Left colon (tissue), 2 donors: ENCODE measurements at regions not wholly inside any gene's neighbourhood (a gene's known extent, or its start where the extent isn't known, plus 50 kb on each side); places are given as distances from the start of the nearest gene placed in this dataset.
A peak's percentile ranks its signal among the peaks of the same experiment; 100 is the strongest.
"Not testable (repeated sequence)": the region's sequence is repeated elsewhere in the genome, so short reads cannot be mapped to it uniquely, and the experiment has no call there.

Source experiments
- ATAC-seq: fragments of 200-7000 bp; cut with Tn5 transposase; one replicate; pipeline ENCODE4 v1.9.1; 2020; ENCODE audit warnings: mild to moderate bottlenecking, moderate library complexity
- DNase-seq, 2 donors: peaks; one replicate each; pipeline ENCODE4 v3.0.0-alpha.2; 2020
- intact Hi-C, 2 donors: fragments of 100-400 bp; cut with DNase I in 1 of 2; cut with micrococcal nuclease in 1 of 2; formaldehyde crosslinking; loops; one replicate each; pipeline versions ENCODE4 v1.11.2 to v1.14.0; 2022; cut with DNase I, micrococcal nuclease
- donor health status: DM: no; HTN: no; CAD: no.
- donor health status: DM: yes; HTN: yes; CAD: no.

DNA sequence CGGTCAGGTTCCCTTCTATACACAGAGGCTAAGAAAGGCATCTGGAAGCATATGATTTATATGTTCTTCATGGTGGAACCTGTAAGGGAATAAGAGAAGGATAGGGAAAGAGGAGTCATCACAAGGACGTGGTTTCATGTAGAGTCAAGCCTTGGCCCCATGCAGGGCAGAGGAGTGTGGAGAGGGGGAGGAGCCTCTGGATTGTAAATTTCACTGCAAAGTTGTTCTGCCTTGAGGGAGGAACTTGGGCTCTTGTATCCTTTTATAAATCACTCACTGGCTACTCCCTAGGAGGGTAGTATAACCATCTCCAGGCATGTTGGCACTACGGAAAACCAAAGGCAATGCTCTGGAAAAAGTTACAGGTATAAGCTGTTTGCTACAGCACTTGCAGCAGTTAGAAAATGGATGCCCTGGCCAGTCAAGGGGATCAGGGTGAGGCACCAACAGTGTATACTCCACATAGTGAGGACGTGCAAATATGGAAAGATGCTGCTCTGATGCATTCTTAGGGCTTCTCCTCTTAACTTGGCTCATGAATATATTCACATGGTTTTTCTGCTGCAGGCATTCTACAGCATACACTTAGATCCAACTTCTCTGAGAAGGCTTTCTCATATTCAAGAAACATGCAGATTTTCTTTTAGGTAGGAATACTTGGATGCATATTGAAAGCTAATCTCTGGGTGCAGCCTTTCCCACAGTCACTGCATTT is 60.3 kb upstream of the ZNF81 start:
- ATAC-seq (peak; percentile 68), DNase-seq (no peak)
- intact Hi-C loops: no loop called here

GRCh38 chrX:47772764-47773163 is 63.9 kb upstream of the ZNF81 start:
- no peak for DNase-seq
- intact Hi-C loops: no loop called here
- ATAC-seq: peak; percentile 80

DNA sequence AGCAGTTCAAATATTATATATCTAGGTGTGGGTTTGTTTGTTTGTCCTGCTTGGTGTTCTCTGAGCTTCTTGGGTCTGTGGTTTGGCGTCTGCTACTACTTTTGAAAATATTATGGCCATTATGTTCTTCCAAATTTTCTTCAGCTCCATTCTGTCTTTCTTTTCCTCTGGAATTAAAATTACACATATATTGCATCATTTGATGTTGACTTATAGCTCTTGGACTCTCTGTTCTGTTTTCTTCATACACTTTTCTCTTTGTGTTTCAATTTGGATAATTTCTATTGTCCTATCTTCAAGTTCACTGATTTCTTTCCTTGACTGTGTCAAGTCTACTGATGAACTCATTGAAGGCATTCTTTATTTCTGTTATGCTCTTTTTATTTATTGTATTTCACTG is 65.2 kb upstream of the ZNF81 start:
- ATAC-seq (no peak), DNase-seq (no peak)
- intact Hi-C loops: no loop called here

DNA sequence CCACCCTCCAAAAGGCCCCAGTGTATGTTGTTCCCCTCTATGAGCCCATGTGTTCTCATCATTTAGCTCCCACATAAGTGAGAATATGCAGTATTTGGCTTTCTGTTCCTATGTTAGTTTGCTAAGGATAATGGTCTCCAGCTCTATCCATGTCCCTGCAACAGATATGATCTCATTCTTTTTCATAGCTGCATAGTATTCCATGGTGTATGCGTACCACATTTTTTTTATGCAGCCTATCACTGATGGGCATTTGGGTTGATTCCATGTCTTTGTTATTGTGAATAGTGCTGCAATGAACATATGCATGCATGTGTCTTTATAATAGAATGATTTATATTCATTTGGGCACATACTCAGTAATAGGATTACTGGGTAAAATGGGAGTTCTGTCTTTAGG is 73.9 kb upstream of the ZNF81 start:
- intact Hi-C loops, ATAC-seq, DNase-seq: not testable (repeated sequence)

GRCh38 chrX:47752685-47753084 is 84.0 kb upstream of the ZNF81 start:
- intact Hi-C loops: no loop called here

GRCh38 chrX:47751670-47752069 is 85.0 kb upstream of the ZNF81 start:
- intact Hi-C loops: no loop called here
- DNase-seq (peak in 1 of 2 donors; percentile 56), ATAC-seq (peak; percentile 82)

More at GRCh38 chrX:47752685-47753084, 84.0 kb upstream of the ZNF81 start:
- no peak for DNase-seq
- ATAC-seq: no peak

DNA sequence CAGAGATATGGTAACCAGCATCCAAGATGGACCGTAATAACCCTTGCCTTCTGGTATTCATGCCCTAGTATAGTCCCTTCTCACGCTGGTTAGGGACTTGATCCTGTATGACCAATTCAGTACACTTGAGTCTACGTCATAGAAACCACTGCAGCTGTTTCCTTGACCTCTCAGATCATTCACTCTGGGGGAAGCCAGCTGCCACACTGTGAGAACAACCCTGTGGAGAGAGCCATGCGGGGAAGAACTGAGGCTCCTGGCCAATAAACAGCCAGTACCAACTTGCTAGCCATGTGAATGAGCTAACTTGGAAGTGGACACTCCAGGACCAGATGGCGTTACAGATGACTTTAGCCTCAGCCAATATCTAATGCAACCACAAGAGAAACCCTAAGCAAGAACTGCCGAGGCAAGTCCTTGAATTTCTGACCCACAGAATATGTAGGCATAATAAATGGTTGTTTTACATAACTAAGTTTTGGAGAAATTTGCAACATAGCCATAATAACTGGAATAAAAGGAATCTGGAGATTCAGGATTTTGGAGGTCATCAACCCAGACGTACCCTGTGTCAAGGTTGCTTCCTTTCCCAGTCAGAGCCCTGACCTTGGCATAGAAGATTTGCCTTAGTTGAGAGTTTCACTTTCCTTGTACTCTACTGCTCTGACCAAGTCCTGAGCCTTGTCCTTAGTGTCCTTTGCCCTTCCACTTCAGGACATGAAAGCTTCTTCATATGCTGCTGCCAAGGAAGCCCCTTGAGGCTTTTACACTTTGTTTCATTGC is 87.3 kb upstream of the ZNF81 start:
- no peak for DNase-seq
- no peak for ATAC-seq
- intact Hi-C loops: no loop called here

DNA sequence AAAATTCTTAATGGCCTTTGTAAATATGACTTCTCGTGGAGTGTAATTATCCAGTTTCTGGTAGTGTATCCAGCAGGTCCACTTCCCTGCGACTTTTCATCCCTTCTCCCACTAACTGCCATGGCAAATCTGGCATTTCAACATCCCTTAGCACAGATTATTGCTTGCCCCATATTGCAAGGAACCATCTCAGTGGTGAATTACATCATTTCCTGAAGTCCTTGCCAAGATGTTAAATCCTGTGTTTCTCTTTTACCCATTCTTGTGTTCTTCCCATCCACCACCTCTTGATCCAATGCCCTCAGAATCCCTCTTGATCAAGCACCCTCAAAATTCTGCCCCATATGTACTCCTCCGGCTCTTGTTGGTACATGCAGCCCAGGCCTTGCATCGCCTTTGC is 88.1 kb upstream of the ZNF81 start:
- ATAC-seq (no peak), DNase-seq (no peak)
- intact Hi-C loops: no loop called here

GRCh38 chrX:47746446-47746845 is 87.5 kb upstream of the UXT start:
- ATAC-seq: no peak
- intact Hi-C loops: no loop called here
- no peak for DNase-seq

- no peak for ATAC-seq
- intact Hi-C loops: no loop called here
- no peak for DNase-seq
Measured at GRCh38 chrX:47745416-47745815, 86.4 kb upstream of the UXT start.

- intact Hi-C loops: no loop called here
- no peak for ATAC-seq
- no peak for DNase-seq
Measured at GRCh38 chrX:47743504-47743903, 84.5 kb upstream of the UXT start.

DNA sequence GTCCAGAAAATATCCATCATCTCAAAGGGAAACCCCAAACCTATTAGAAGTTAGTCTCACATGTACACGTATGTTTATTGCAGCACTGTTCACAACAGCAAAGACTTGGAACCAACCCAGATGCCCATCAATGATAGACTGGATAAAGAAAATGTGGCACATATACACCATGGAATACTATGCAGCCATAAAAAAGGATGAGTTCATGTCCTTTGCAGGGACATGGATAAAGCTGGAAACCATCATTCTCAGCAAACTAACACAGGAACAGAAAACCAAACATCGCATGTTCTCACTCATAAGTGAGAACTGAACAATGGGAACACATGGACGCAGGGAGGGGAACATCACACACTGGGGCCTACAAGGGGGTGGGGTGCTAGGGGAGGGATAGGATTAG is 79.9 kb upstream of the UXT start:
- DNase-seq, intact Hi-C loops, ATAC-seq: not testable (repeated sequence)

- intact Hi-C loops: no loop called here
Measured at GRCh38 chrX:47723689-47724088, 64.7 kb upstream of the UXT start.

GRCh38 chrX:47723083-47723482 is 64.1 kb upstream of the UXT start:
- intact Hi-C loops: no loop called here
- no peak for ATAC-seq

More at GRCh38 chrX:47723689-47724088, 64.7 kb upstream of the UXT start:
- ATAC-seq (no peak), DNase-seq (no peak)

DNA sequence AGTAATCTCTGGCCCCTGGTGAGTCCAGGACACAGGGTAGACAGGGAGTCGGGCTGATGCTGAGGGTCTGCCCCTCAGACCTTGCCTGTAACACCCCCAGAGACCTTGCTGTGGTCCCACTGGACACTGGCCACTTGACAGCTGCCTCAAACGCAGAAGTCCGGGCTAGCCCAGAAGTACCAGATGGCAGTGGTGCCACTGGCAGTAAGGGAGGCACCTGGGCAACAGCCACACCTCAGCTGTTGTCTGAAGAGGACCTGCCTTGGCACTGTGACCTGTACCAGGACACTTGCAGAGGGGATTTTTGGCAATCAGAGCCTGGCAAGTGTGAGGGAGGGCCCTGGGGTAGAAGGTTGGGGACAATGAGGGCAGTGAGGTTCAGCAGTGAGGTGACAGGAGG is 63.3 kb upstream of the UXT start:
- intact Hi-C loops: no loop called here
- ATAC-seq (no peak), DNase-seq (no peak)

More at GRCh38 chrX:47723083-47723482, 64.1 kb upstream of the UXT start:
- no peak for DNase-seq

GRCh38 chrX:47715078-47715477 is 56.1 kb upstream of the UXT start:
- DNase-seq, ATAC-seq, intact Hi-C loops: not testable (repeated sequence)

- intact Hi-C loops, ATAC-seq, DNase-seq: not testable (repeated sequence)
Measured at GRCh38 chrX:47712675-47713074, 53.7 kb upstream of the UXT start.

DNA sequence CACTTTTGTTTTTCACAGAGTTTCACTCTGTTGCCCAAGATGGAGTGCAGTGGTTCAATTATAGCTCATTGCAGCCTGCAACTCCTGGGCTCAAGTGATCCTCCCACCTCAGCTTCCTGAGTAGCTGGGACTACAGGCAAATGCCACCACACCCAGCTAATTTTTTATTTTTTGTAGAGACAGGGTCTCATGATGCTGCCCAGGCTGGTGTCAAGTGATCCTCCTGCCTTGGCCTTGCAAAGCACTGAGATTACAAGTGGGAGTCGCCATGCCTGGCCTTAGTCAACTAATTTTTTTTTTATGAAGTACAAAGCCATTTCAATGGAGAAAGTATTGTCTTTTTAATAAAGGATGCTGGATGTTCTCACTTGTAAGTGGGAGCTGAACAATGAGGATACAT is 51.3 kb upstream of the UXT start:
- DNase-seq: no peak
- no peak for ATAC-seq
- intact Hi-C loops: no loop called here
